HEK293 (cell line): ENCODE measurements at regions not wholly inside any gene's neighbourhood (a gene's known extent, or its start where the extent isn't known, plus 50 kb on each side); places are given as distances from the start of the nearest gene placed in this dataset.

Experiments
- PBX3 ChIP-seq: sonication (generic); formaldehyde crosslinking; IDR thresholded peaks from 2 replicates; pipeline ENCODE4 v1.8.1; 2022; ENCODE audit warnings: mild to moderate bottlenecking, moderate library complexity, missing genetic modification reagents
- TCF7L2 ChIP-seq: IDR thresholded peaks from 2 replicates; pipeline ENCODE4 v1.6.1; 2011; ENCODE audit warnings: low read depth, mild to moderate bottlenecking, inconsistent platforms, low read length, moderate library complexity, borderline replicate concordance
- ZBTB21 ChIP-seq: fragments of 450-650 bp; formaldehyde crosslinking; IDR thresholded peaks from 2 replicates; pipeline ENCODE4 v1.5.1; 2017; ENCODE audit warnings: missing biosample characterization, missing genetic modification characterization
- ZBTB44 ChIP-seq: fragments of 450-650 bp; IDR thresholded peaks from 2 replicates; pipeline ENCODE4 v1.5.1; 2018; ENCODE audit warnings: missing biosample characterization, mild to moderate bottlenecking, missing genetic modification characterization
- ZBTB8A ChIP-seq: fragments of 450-650 bp; formaldehyde crosslinking; IDR thresholded peaks from 2 replicates; pipeline ENCODE4 v1.5.1; 2016; ENCODE audit warnings: missing biosample characterization, missing genetic modification characterization
- ZNF175 ChIP-seq: fragments of 450-650 bp; formaldehyde crosslinking; IDR thresholded peaks from 2 replicates; pipeline ENCODE4 v1.5.1; 2016; ENCODE audit warnings: missing biosample characterization, missing genetic modification characterization
- ZNF292 ChIP-seq: fragments of 450-650 bp; formaldehyde crosslinking; IDR thresholded peaks from 2 replicates; pipeline ENCODE4 v1.5.1; 2016; ENCODE audit warnings: low read depth, missing biosample characterization, missing genetic modification characterization, borderline replicate concordance
- ZNF354C ChIP-seq: fragments of 450-650 bp; formaldehyde crosslinking; IDR thresholded peaks from 2 replicates; pipeline ENCODE4 v1.5.1; 2016; ENCODE audit warnings: missing biosample characterization, missing genetic modification characterization, low read depth, borderline replicate concordance
- ZNF555 ChIP-seq: fragments of 450-650 bp; formaldehyde crosslinking; conservative IDR thresholded peaks from 2 replicates; pipeline ENCODE4 v1.5.1; 2017; ENCODE audit warnings: missing biosample characterization, mild to moderate bottlenecking, missing genetic modification characterization, inconsistent platforms
- ZNF704 ChIP-seq: fragments of 450-650 bp; formaldehyde crosslinking; IDR thresholded peaks from 2 replicates; pipeline ENCODE4 v1.5.1; 2016; ENCODE audit warnings: missing biosample characterization, missing genetic modification characterization
- ZSCAN16 ChIP-seq: fragments of 450-650 bp; formaldehyde crosslinking; IDR thresholded peaks from 2 replicates; pipeline ENCODE4 v1.5.1; 2016; ENCODE audit warnings: missing biosample characterization, missing genetic modification characterization
- TF ChIP-seq, protein P1 (sequence below): fragments of 450-650 bp; formaldehyde crosslinking; IDR thresholded peaks from 2 replicates; pipeline ENCODE4 v1.5.1; 2016; ENCODE audit warnings: missing biosample characterization, missing genetic modification characterization
- TF ChIP-seq, protein P2 (sequence below): fragments of 450-650 bp; formaldehyde crosslinking; IDR thresholded peaks from 2 replicates; pipeline ENCODE4 v1.5.1; 2016; ENCODE audit warnings: missing biosample characterization, missing genetic modification characterization

GRCh38 chr19:31821346-31821745, 472.1 kb upstream of the TSHZ3 start:
- no peak for TF ChIP-seq ZNF292 (tag by site-specific recombination)
- TF ChIP-seq ZNF555 (tag by site-specific recombination): no peak
- TF ChIP-seq ZBTB21 (tag by site-specific recombination): no peak
- TF ChIP-seq ZBTB44 (tag by site-specific recombination): no peak
- TF ChIP-seq ZSCAN16 (tag by site-specific recombination): no peak
- TF ChIP-seq, protein P1, sequence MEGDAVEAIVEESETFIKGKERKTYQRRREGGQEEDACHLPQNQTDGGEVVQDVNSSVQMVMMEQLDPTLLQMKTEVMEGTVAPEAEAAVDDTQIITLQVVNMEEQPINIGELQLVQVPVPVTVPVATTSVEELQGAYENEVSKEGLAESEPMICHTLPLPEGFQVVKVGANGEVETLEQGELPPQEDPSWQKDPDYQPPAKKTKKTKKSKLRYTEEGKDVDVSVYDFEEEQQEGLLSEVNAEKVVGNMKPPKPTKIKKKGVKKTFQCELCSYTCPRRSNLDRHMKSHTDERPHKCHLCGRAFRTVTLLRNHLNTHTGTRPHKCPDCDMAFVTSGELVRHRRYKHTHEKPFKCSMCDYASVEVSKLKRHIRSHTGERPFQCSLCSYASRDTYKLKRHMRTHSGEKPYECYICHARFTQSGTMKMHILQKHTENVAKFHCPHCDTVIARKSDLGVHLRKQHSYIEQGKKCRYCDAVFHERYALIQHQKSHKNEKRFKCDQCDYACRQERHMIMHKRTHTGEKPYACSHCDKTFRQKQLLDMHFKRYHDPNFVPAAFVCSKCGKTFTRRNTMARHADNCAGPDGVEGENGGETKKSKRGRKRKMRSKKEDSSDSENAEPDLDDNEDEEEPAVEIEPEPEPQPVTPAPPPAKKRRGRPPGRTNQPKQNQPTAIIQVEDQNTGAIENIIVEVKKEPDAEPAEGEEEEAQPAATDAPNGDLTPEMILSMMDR (tag by site-specific recombination): no peak
- TF ChIP-seq, protein P2, sequence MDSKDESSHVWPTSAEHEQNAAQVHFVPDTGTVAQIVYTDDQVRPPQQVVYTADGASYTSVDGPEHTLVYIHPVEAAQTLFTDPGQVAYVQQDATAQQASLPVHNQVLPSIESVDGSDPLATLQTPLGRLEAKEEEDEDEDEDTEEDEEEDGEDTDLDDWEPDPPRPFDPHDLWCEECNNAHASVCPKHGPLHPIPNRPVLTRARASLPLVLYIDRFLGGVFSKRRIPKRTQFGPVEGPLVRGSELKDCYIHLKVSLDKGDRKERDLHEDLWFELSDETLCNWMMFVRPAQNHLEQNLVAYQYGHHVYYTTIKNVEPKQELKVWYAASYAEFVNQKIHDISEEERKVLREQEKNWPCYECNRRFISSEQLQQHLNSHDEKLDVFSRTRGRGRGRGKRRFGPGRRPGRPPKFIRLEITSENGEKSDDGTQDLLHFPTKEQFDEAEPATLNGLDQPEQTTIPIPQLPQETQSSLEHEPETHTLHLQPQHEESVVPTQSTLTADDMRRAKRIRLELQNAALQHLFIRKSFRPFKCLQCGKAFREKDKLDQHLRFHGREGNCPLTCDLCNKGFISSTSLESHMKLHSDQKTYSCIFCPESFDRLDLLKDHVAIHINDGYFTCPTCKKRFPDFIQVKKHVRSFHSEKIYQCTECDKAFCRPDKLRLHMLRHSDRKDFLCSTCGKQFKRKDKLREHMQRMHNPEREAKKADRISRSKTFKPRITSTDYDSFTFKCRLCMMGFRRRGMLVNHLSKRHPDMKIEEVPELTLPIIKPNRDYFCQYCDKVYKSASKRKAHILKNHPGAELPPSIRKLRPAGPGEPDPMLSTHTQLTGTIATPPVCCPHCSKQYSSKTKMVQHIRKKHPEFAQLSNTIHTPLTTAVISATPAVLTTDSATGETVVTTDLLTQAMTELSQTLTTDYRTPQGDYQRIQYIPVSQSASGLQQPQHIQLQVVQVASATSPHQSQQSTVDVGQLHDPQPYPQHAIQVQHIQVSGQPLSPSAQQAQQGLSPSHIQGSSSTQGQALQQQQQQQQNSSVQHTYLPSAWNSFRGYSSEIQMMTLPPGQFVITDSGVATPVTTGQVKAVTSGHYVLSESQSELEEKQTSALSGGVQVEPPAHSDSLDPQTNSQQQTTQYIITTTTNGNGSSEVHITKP (tag by site-specific recombination): no peak
- TF ChIP-seq ZNF175: no peak
- TF ChIP-seq PBX3 (CRISPR knock-in tag): no peak
- no peak for TF ChIP-seq ZNF704
- no peak for TF ChIP-seq TCF7L2
- no peak for TF ChIP-seq ZBTB8A
- no peak for TF ChIP-seq ZNF354C (tag by site-specific recombination)
